Fibroblast of lung (primary cell): ENCODE measurements at regions not wholly inside any gene's neighbourhood (a gene's known extent, or its start where the extent isn't known, plus 50 kb on each side); places are given as distances from the start of the nearest gene placed in this dataset.

Source experiments
- EZH2 ChIP-seq: IDR thresholded peaks from 2 replicates; pipeline ENCODE4 v1.5.1; 2012; ENCODE audit warnings: low read length, control low read depth, mild to moderate bottlenecking; ENCODE audit errors: missing control alignments
- TF ChIP-seq, protein P1 (sequence below), 2 donors: IDR thresholded peaks in 1 of 2; conservative IDR thresholded peaks in 1 of 2; 1 replicate in 1 of 2; 2 replicates in 1 of 2; pipeline ENCODE4 v1.5.1; 2011 to 2012; ENCODE audit warnings: low read length in 2 of 2, control low read depth in 1 of 2, inconsistent platforms in 1 of 2, low read depth in 1 of 2, mild to moderate bottlenecking in 1 of 2

DNA sequence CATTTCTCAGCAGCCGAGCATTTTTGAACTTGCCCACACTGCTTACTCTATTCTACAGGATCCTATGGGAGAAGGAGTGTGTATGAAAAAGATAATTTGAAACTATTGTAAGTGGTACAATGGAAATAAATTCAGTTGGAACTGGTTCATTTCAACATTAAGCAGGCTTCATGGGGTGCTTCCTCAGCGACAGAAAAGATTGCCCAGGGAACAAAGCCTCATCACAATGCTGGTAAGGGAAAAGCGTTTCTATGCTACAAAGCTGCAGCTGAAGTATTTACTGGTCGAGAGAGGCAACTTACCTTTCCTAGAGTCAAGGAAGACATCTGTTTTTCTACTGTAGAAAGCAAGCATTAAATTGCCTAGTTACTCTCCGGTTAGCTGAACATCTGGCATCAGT lies 568.2 kb upstream of the ZP4 start:
- TF ChIP-seq, protein P1, sequence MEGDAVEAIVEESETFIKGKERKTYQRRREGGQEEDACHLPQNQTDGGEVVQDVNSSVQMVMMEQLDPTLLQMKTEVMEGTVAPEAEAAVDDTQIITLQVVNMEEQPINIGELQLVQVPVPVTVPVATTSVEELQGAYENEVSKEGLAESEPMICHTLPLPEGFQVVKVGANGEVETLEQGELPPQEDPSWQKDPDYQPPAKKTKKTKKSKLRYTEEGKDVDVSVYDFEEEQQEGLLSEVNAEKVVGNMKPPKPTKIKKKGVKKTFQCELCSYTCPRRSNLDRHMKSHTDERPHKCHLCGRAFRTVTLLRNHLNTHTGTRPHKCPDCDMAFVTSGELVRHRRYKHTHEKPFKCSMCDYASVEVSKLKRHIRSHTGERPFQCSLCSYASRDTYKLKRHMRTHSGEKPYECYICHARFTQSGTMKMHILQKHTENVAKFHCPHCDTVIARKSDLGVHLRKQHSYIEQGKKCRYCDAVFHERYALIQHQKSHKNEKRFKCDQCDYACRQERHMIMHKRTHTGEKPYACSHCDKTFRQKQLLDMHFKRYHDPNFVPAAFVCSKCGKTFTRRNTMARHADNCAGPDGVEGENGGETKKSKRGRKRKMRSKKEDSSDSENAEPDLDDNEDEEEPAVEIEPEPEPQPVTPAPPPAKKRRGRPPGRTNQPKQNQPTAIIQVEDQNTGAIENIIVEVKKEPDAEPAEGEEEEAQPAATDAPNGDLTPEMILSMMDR (conservative IDR thresholded peaks at IDR 0.05 in 1 of 2, IDR thresholded peaks at IDR 0.05 in 1 of 2; ENCODE audit: low read depth in 1 of 2, low read length in 2 of 2), result no peak
- no peak for TF ChIP-seq EZH2
